ENCODE measurements at regions not wholly inside any gene's neighbourhood (a gene's known extent, or its start where the extent isn't known, plus 50 kb on each side); places are given as distances from the start of the nearest gene placed in this dataset.

GRCh38 chr14:65878586-65878985, 466.1 kb downstream of the FUT8 start:
- intact Hi-C loops (cut with micrococcal nuclease) = no loop called here
- no peak overlapping the region for H3K27ac ChIP-seq (ENCODE audit: low read depth, low read length)
- Mint-ChIP-seq H3K9me3 (peaks cover 0 to 4% (median 0%) of the 10 kb centered on the region in 8 donors), H3K4me3 (peak overlapping the region in 1 of 8 donors; percentile 10), H3K27ac (peak overlapping the region in 2 of 7 donors; percentile 4 to 30), H3K36me3 (peaks cover 1 to 3% of the 10 kb centered on the region in 2 donors), H3K27me3 (no peaks in the 10 kb centered on the region), H3K4me1 (peaks cover 19 to 34% (median 30%) of the 10 kb centered on the region in 4 donors)
- H3K4me1 ChIP-seq (ENCODE audit: insufficient read depth, low read length) = peaks cover 47% of the 10 kb centered on the region
- no peaks in the 10 kb centered on the region for H3K27me3 ChIP-seq (ENCODE audit: insufficient read depth, low read length)
- no peak overlapping the region for H3K4me3 ChIP-seq (ENCODE audit: low read length in 2 of 2)
- ChIA-PET CTCF (ENCODE audit: partially characterized antibody) (interaction anchor here (0.6 to 3.9 kb wide), 9 partner anchors 11 to 81 kb away, joined by 3 to 19 read pairs (median 5); no protein-coding TSS in a partner anchor), POLR2A (ENCODE audit: partially characterized antibody) (interaction anchor here (0.9 to 2.8 kb wide), 3 partner anchors 12 to 31 kb away, joined by 3 to 9 read pairs (median 7); no protein-coding TSS in a partner anchor)
- H3K9me3 ChIP-seq (ENCODE audit: control insufficient read depth in 1 of 2, low read length in 2 of 2) = no peaks in the 10 kb centered on the region
- no peaks in the 10 kb centered on the region for H3K36me3 ChIP-seq (ENCODE audit: insufficient read depth, low read length)
- no peak for DNase-seq

GRCh38 chr14:65879248-65880009, 466.9 kb downstream of the FUT8 start:
- Mint-ChIP-seq H3K27ac (peak overlapping the region in 5 of 7 donors; percentile 9 to 82 (median 16)), H3K4me3 (no peak overlapping the region), H3K36me3 (peaks cover 1 to 3% of the 10 kb centered on the region in 2 donors), H3K4me1 (peaks cover 19 to 34% (median 30%) of the 10 kb centered on the region in 4 donors), H3K9me3 (peaks cover 0 to 5% (median under 1%) of the 10 kb centered on the region in 8 donors), H3K27me3 (no peaks in the 10 kb centered on the region)
- H3K27me3 ChIP-seq (ENCODE audit: insufficient read depth, low read length) = no peaks in the 10 kb centered on the region
- DNase-seq = no peak
- H3K9me3 ChIP-seq (ENCODE audit: control insufficient read depth in 1 of 2, low read length in 2 of 2) = no peaks in the 10 kb centered on the region
- no peak overlapping the region for H3K27ac ChIP-seq (ENCODE audit: low read depth, low read length)
- CTCF ChIA-PET (ENCODE audit: partially characterized antibody) = interaction anchor here (0.8 to 3.9 kb wide), 5 partner anchors 13 to 80 kb away, joined by 3 to 19 read pairs (median 5); no protein-coding TSS in a partner anchor
- intact Hi-C loops (cut with micrococcal nuclease) = no loop called here
- H3K36me3 ChIP-seq (ENCODE audit: insufficient read depth, low read length) = no peaks in the 10 kb centered on the region
- POLR2A ChIA-PET (ENCODE audit: partially characterized antibody) = interaction anchor here (0.5 to 2.8 kb wide), 5 partner anchors 10 to 48 kb away, joined by 3 to 9 read pairs (median 3); no protein-coding TSS in a partner anchor
- no peak overlapping the region for H3K4me3 ChIP-seq (ENCODE audit: low read length in 2 of 2)
- peaks cover 47% of the 10 kb centered on the region for H3K4me1 ChIP-seq (ENCODE audit: insufficient read depth, low read length)

- Histone ChIP-seq H3K4me3 (ENCODE audit: low read length in 2 of 2) (no peak overlapping the region), H3K9me3 (ENCODE audit: control insufficient read depth in 1 of 2, low read length in 2 of 2) (no peaks in the 10 kb centered on the region), H3K4me1 (ENCODE audit: insufficient read depth, low read length) (peaks cover 47% of the 10 kb centered on the region), H3K36me3 (ENCODE audit: insufficient read depth, low read length) (no peaks in the 10 kb centered on the region), H3K27me3 (ENCODE audit: insufficient read depth, low read length) (no peaks in the 10 kb centered on the region), H3K27ac (ENCODE audit: low read depth, low read length) (no peak overlapping the region)
- Mint-ChIP-seq H3K4me1 (peaks cover 19 to 34% (median 30%) of the 10 kb centered on the region in 4 donors), H3K9me3 (peaks cover 0 to 5% (median under 1%) of the 10 kb centered on the region in 8 donors), H3K27me3 (no peaks in the 10 kb centered on the region), H3K4me3 (peak overlapping the region in 1 of 8 donors; percentile 22), H3K36me3 (peaks cover 1 to 3% of the 10 kb centered on the region in 2 donors), H3K27ac (no peak overlapping the region)
- DNase-seq = no peak
- ChIA-PET POLR2A (ENCODE audit: partially characterized antibody) (no interaction called here), CTCF (ENCODE audit: partially characterized antibody) (interaction anchor here (1.1 to 3.9 kb wide), 2 partner anchors 47 to 79 kb away, joined by 3 to 19 read pairs; no protein-coding TSS in a partner anchor)
- intact Hi-C loops (cut with micrococcal nuclease) = no loop called here
Measured at GRCh38 chr14:65880507-65880906, 468.0 kb downstream of the FUT8 start.

GRCh38 chr14:65881642-65882041, 469.1 kb downstream of the FUT8 start:
- H3K4me3 ChIP-seq (ENCODE audit: low read length in 2 of 2) = no peak overlapping the region
- H3K9me3 Mint-ChIP-seq = peaks cover 0 to 5% (median under 1%) of the 10 kb centered on the region in 8 donors
- H3K27me3 Mint-ChIP-seq = no peaks in the 10 kb centered on the region
- DNase-seq = no peak
- H3K27me3 ChIP-seq (ENCODE audit: insufficient read depth, low read length) = no peaks in the 10 kb centered on the region
- peaks cover 47% of the 10 kb centered on the region for H3K4me1 ChIP-seq (ENCODE audit: insufficient read depth, low read length)
- H3K4me3 Mint-ChIP-seq = peak overlapping the region in 1 of 8 donors; percentile 26
- intact Hi-C loops (cut with micrococcal nuclease) = no loop called here
- H3K36me3 Mint-ChIP-seq = peaks cover 1 to 3% of the 10 kb centered on the region in 2 donors
- ChIA-PET POLR2A (ENCODE audit: partially characterized antibody) (no interaction called here), CTCF (ENCODE audit: partially characterized antibody) (no interaction called here)
- H3K27ac Mint-ChIP-seq = no peak overlapping the region
- no peak overlapping the region for H3K27ac ChIP-seq (ENCODE audit: low read depth, low read length)
- no peaks in the 10 kb centered on the region for H3K36me3 ChIP-seq (ENCODE audit: insufficient read depth, low read length)
- H3K9me3 ChIP-seq (ENCODE audit: control insufficient read depth in 1 of 2, low read length in 2 of 2) = no peaks in the 10 kb centered on the region
- H3K4me1 Mint-ChIP-seq = peaks cover 19 to 34% (median 30%) of the 10 kb centered on the region in 4 donors

- Histone ChIP-seq H3K4me1 (ENCODE audit: insufficient read depth, low read length) (no peaks in the 10 kb centered on the region), H3K9me3 (ENCODE audit: control insufficient read depth in 1 of 2, low read length in 2 of 2) (no peaks in the 10 kb centered on the region), H3K36me3 (ENCODE audit: insufficient read depth, low read length) (no peaks in the 10 kb centered on the region), H3K27ac (ENCODE audit: low read depth, low read length) (no peak overlapping the region), H3K27me3 (ENCODE audit: insufficient read depth, low read length) (no peaks in the 10 kb centered on the region), H3K4me3 (ENCODE audit: low read length in 2 of 2) (no peak overlapping the region)
- ChIA-PET POLR2A (ENCODE audit: partially characterized antibody) (interaction anchor here (0.6 kb wide), 1 partner anchor 786 kb away, joined by 3 read pairs; the partner anchor contains the start of gene MAX), CTCF (ENCODE audit: partially characterized antibody) (no interaction called here)
- H3K36me3 Mint-ChIP-seq = no peaks in the 10 kb centered on the region
- no peak overlapping the region for H3K4me3 Mint-ChIP-seq
- no peak overlapping the region for H3K27ac Mint-ChIP-seq
- peaks cover 0 to 7% (median 4%) of the 10 kb centered on the region in 8 donors for H3K9me3 Mint-ChIP-seq
- H3K27me3 Mint-ChIP-seq = no peaks in the 10 kb centered on the region
- DNase-seq = no peak
- intact Hi-C loops (cut with micrococcal nuclease) = no loop called here
- H3K4me1 Mint-ChIP-seq = peaks cover 2 to 6% (median 4%) of the 10 kb centered on the region in 4 donors
Measured at GRCh38 chr14:65888677-65889076, 476.1 kb downstream of the FUT8 start.

GRCh38 chr14:65892315-65892714, 479.8 kb downstream of the FUT8 start:
- H3K27ac Mint-ChIP-seq = no peak overlapping the region
- no peak for DNase-seq
- intact Hi-C loops (cut with micrococcal nuclease) = no loop called here
- peaks cover 0 to 19% (median 9%) of the 10 kb centered on the region in 8 donors for H3K9me3 Mint-ChIP-seq
- H3K36me3 Mint-ChIP-seq = peaks cover 0 to 6% of the 10 kb centered on the region in 2 donors
- H3K4me3 Mint-ChIP-seq = no peak overlapping the region
- CTCF ChIA-PET (ENCODE audit: partially characterized antibody) = interaction anchor here (1.1 to 1.8 kb wide), 2 partner anchors 13 to 35 kb away, joined by 3 to 5 read pairs; no protein-coding TSS in a partner anchor
- POLR2A ChIA-PET (ENCODE audit: partially characterized antibody) = no interaction called here
- Histone ChIP-seq H3K27me3 (ENCODE audit: insufficient read depth, low read length) (no peaks in the 10 kb centered on the region), H3K36me3 (ENCODE audit: insufficient read depth, low read length) (no peaks in the 10 kb centered on the region), H3K4me3 (ENCODE audit: low read length in 2 of 2) (no peak overlapping the region), H3K27ac (ENCODE audit: low read depth, low read length) (no peak overlapping the region), H3K4me1 (ENCODE audit: insufficient read depth, low read length) (no peaks in the 10 kb centered on the region), H3K9me3 (ENCODE audit: control insufficient read depth in 1 of 2, low read length in 2 of 2) (no peaks in the 10 kb centered on the region)
- H3K4me1 Mint-ChIP-seq = peaks cover 2 to 6% (median 4%) of the 10 kb centered on the region in 4 donors
- no peaks in the 10 kb centered on the region for H3K27me3 Mint-ChIP-seq

- no peak for DNase-seq
- intact Hi-C loops (cut with micrococcal nuclease) = no loop called here
- H3K4me3 ChIP-seq (ENCODE audit: low read length in 2 of 2) = no peak overlapping the region
- no peak overlapping the region for H3K4me3 Mint-ChIP-seq
- peaks cover 7 to 19% (median 10%) of the 10 kb centered on the region in 4 donors for H3K4me1 Mint-ChIP-seq
- no peaks in the 10 kb centered on the region for H3K27me3 Mint-ChIP-seq
- H3K27me3 ChIP-seq (ENCODE audit: insufficient read depth, low read length) = no peaks in the 10 kb centered on the region
- H3K4me1 ChIP-seq (ENCODE audit: insufficient read depth, low read length) = no peaks in the 10 kb centered on the region
- H3K9me3 Mint-ChIP-seq = peaks cover 6 to 24% (median 16%) of the 10 kb centered on the region in 8 donors
- peak overlapping the region in 1 of 7 donors; percentile 33 for H3K27ac Mint-ChIP-seq
- H3K9me3 ChIP-seq (ENCODE audit: control insufficient read depth in 1 of 2, low read length in 2 of 2) = no peaks in the 10 kb centered on the region
- H3K36me3 Mint-ChIP-seq = peaks cover 9 to 12% of the 10 kb centered on the region in 2 donors
- H3K27ac ChIP-seq (ENCODE audit: low read depth, low read length) = no peak overlapping the region
- no peaks in the 10 kb centered on the region for H3K36me3 ChIP-seq (ENCODE audit: insufficient read depth, low read length)
- ChIA-PET CTCF (ENCODE audit: partially characterized antibody) (interaction anchor here (1.6 kb wide), 1 partner anchor 60 kb away, joined by 5 read pairs; no protein-coding TSS in a partner anchor), POLR2A (ENCODE audit: partially characterized antibody) (no interaction called here)
Measured at GRCh38 chr14:65900164-65900563, 487.6 kb downstream of the FUT8 start.

Data from CD4-positive, alpha-beta memory T cell (primary cell).